ENCODE measurements at regions not wholly inside any gene's neighbourhood (a gene's known extent, or its start where the extent isn't known, plus 50 kb on each side); places are given as distances from the start of the nearest gene placed in this dataset.

DNA sequence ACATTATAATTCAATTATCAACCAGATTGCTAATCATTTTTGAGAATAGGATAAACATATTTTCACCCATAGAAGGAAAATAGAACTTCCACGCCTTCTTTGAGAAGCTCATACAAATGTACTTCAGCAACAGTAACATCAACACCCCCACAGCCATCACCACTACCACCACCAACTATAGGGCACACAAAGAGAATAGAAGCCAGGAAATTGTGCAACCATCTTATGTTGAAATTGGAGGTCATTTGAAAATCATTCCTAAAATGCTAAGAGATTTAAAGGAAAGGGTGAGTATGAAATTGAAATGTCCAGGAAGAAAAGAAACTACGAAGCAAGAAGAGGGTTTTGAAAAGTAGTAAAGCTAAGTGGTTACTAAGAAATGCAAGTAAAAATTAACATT, 563.4 kb downstream of the ZNF804A start:
- no peak overlapping the region for H3K27ac ChIP-seq
- no peaks in the 10 kb centered on the region for H3K9me3 ChIP-seq
- no peaks in the 10 kb centered on the region for H3K36me3 ChIP-seq
- intact Hi-C loops (cut with DNase I; ENCODE audit: low total_unique reads), result no loop called here
- H3K27me3 ChIP-seq, result no peaks in the 10 kb centered on the region
- no peak for DNase-seq
- no peak overlapping the region for H3K4me3 ChIP-seq
- TF ChIP-seq POLR2A (IDR thresholded peaks at IDR 0.05), result no peak
- TF ChIP-seq, protein P1, sequence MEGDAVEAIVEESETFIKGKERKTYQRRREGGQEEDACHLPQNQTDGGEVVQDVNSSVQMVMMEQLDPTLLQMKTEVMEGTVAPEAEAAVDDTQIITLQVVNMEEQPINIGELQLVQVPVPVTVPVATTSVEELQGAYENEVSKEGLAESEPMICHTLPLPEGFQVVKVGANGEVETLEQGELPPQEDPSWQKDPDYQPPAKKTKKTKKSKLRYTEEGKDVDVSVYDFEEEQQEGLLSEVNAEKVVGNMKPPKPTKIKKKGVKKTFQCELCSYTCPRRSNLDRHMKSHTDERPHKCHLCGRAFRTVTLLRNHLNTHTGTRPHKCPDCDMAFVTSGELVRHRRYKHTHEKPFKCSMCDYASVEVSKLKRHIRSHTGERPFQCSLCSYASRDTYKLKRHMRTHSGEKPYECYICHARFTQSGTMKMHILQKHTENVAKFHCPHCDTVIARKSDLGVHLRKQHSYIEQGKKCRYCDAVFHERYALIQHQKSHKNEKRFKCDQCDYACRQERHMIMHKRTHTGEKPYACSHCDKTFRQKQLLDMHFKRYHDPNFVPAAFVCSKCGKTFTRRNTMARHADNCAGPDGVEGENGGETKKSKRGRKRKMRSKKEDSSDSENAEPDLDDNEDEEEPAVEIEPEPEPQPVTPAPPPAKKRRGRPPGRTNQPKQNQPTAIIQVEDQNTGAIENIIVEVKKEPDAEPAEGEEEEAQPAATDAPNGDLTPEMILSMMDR (IDR thresholded peaks at IDR 0.05), result no peak
- H3K4me1 ChIP-seq, result no peaks in the 10 kb centered on the region

DNA sequence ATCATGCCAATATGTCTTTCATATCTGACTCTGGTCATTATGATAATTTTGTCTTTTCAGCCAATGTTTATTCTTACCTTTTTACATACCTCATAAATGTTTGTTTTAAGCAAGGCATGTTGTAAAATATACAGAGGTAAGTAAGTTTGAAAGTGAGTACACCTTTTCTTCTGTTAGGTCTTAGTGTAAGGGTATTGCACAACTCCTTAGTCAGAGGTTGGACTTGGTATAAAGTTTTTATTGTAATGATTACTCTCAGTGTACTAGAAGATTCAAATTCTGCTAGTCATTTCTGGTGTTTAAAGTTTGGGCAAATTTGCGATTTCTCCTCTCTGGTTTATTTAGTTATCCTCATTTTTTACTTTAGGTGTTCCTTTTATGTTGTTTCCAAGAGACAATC, 564.3 kb upstream of the FSIP2 start:
- TF ChIP-seq, protein P1 (IDR thresholded peaks at IDR 0.05), result no peak
- no peak for TF ChIP-seq POLR2A (IDR thresholded peaks at IDR 0.05)
- Histone ChIP-seq H3K4me1 (no peaks in the 10 kb centered on the region), H3K27ac (no peak overlapping the region), H3K27me3 (no peaks in the 10 kb centered on the region), H3K9me3 (no peaks in the 10 kb centered on the region), H3K4me3 (no peak overlapping the region), H3K36me3 (no peaks in the 10 kb centered on the region)
- intact Hi-C loops (cut with DNase I; ENCODE audit: low total_unique reads), result no loop called here
- no peak for DNase-seq

DNA sequence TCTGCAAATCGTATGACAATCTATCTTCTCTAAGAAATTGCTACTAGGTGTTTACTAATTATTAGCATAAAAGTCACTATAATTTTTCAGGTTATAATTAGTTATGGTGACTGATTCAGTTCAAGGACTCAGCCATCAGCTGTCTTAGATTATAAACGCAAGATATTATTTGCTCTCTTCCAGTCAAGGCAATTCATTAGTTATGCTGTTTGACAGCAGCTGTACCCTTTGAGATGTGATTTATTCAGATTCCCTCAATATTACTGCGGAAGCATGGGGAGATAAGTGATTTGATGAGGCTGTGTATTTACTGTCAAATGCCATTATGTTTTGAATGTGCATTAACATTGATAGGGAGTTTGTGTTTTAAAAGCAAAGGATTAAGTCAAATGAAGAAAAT, 558.9 kb upstream of the FSIP2 start:
- Histone ChIP-seq H3K4me3 (no peak overlapping the region), H3K4me1 (no peaks in the 10 kb centered on the region), H3K9me3 (no peaks in the 10 kb centered on the region), H3K27me3 (no peaks in the 10 kb centered on the region), H3K36me3 (no peaks in the 10 kb centered on the region), H3K27ac (no peak overlapping the region)
- intact Hi-C loops (cut with DNase I; ENCODE audit: low total_unique reads), result no loop called here
- TF ChIP-seq, protein P1 (IDR thresholded peaks at IDR 0.05), result no peak
- no peak for TF ChIP-seq POLR2A (IDR thresholded peaks at IDR 0.05)
- DNase-seq, result no peak

DNA sequence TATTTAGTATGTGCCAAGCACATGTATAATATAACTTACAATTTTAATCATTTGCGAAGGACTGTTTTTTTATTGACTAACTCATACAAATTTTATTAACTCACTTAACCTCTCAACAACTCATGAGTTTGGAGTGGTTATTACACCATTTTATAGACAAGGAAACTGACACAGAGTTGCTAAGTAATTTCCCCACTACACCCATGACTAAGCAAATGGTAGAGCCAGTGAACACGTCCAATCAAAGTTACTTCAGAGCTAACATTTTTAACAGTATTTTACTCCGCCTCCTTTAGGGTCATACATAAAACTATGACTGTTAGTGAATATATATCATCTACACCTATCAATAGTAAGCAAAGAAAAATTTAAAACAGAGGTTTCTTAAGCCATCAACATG, 556.7 kb upstream of the FSIP2 start:
- no peak for TF ChIP-seq POLR2A (IDR thresholded peaks at IDR 0.05)
- TF ChIP-seq, protein P1 (IDR thresholded peaks at IDR 0.05), result no peak
- Histone ChIP-seq H3K4me1 (no peaks in the 10 kb centered on the region), H3K36me3 (no peaks in the 10 kb centered on the region), H3K27me3 (no peaks in the 10 kb centered on the region), H3K27ac (no peak overlapping the region), H3K4me3 (no peak overlapping the region), H3K9me3 (no peaks in the 10 kb centered on the region)
- DNase-seq, result no peak
- intact Hi-C loops (cut with DNase I; ENCODE audit: low total_unique reads), result no loop called here

DNA sequence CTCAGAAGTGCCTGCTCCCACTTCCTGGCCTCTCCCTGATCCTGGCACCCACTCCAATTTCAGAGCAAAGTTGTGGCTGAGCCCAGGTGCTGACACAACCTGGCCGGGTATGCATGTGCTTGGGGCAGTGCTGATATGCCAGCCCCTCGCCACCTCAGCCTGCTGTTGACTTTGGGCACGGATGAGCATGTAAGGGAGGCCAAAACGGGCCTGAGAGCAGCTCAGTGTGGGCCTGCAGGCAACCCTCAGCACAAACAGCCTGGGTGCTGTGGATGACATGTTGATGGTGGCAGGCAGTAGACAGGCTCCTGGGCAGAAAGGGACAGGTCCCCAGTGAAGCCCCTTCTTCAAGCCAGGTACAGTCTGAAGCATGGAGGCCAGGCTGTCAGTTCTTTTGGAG, 553.6 kb upstream of the FSIP2 start:
- no peaks in the 10 kb centered on the region for H3K4me1 ChIP-seq
- intact Hi-C loops (cut with DNase I; ENCODE audit: low total_unique reads), result no loop called here
- no peak overlapping the region for H3K27ac ChIP-seq
- no peak overlapping the region for H3K4me3 ChIP-seq
- TF ChIP-seq, protein P1 (IDR thresholded peaks at IDR 0.05), result no peak
- TF ChIP-seq POLR2A (IDR thresholded peaks at IDR 0.05), result no peak
- no peaks in the 10 kb centered on the region for H3K27me3 ChIP-seq
- DNase-seq, result no peak
- H3K36me3 ChIP-seq, result no peaks in the 10 kb centered on the region
- no peaks in the 10 kb centered on the region for H3K9me3 ChIP-seq

Measured in uterus (tissue), 3 donors.